ENCODE measurements at regions not wholly inside any gene's neighbourhood (a gene's known extent, or its start where the extent isn't known, plus 50 kb on each side); places are given as distances from the start of the nearest gene placed in this dataset.

- no peak for TF ChIP-seq CTCF (IDR thresholded peaks at IDR 0.05)
- no peak for DNase-seq
- Mint-ChIP-seq H3K36me3 (ENCODE audit: low read depth) (no peaks in the 10 kb centered on the region; the same call in 1 of the 2 replicates), H3K4me3 (no peak overlapping the region), H3K4me1 (ENCODE audit: low read depth) (no peaks in the 10 kb centered on the region), H3K9me3 (peaks cover 11% of the 10 kb centered on the region), H3K27ac (no peak overlapping the region), H3K27me3 (ENCODE audit: insufficient read depth) (no peaks in the 10 kb centered on the region)
These were observed 306.2 kb upstream of the ARID1B start for GRCh38 chr6:156471000-156471399.

GRCh38 chr6:156464100-156464878 lies 312.9 kb upstream of the ARID1B start:
- H3K4me3 Mint-ChIP-seq, result no peak overlapping the region
- DNase-seq, result no peak
- H3K9me3 Mint-ChIP-seq, result peaks cover 17% of the 10 kb centered on the region
- no peak overlapping the region for H3K27ac Mint-ChIP-seq
- H3K27me3 Mint-ChIP-seq (ENCODE audit: insufficient read depth), result peaks cover 3% of the 10 kb centered on the region; the same call in 1 of the 2 replicates
- no peaks in the 10 kb centered on the region; the same call in 1 of the 2 replicates for H3K36me3 Mint-ChIP-seq (ENCODE audit: low read depth)
- H3K4me1 Mint-ChIP-seq (ENCODE audit: low read depth), result no peaks in the 10 kb centered on the region
- no peak for TF ChIP-seq CTCF (IDR thresholded peaks at IDR 0.05)

GRCh38 chr6:156461647-156462046 lies 315.5 kb upstream of the ARID1B start:
- DNase-seq, result no peak
- H3K4me1 Mint-ChIP-seq (ENCODE audit: low read depth), result no peaks in the 10 kb centered on the region
- peaks cover 12% of the 10 kb centered on the region for H3K9me3 Mint-ChIP-seq
- H3K36me3 Mint-ChIP-seq (ENCODE audit: low read depth), result no peaks in the 10 kb centered on the region; the same call in 1 of the 2 replicates
- no peak overlapping the region for H3K27ac Mint-ChIP-seq
- H3K27me3 Mint-ChIP-seq (ENCODE audit: insufficient read depth), result peaks cover 3% of the 10 kb centered on the region
- no peak for TF ChIP-seq CTCF (IDR thresholded peaks at IDR 0.05)
- H3K4me3 Mint-ChIP-seq, result no peak overlapping the region

- H3K4me3 Mint-ChIP-seq, result no peak overlapping the region
- H3K9me3 Mint-ChIP-seq, result peaks cover 4% of the 10 kb centered on the region; the same call in 1 of the 2 replicates
These were observed 319.6 kb upstream of the ARID1B start for GRCh38 chr6:156457601-156458000.

GRCh38 chr6:156455847-156456246 lies 321.3 kb upstream of the ARID1B start:
- no peaks in the 10 kb centered on the region for H3K36me3 Mint-ChIP-seq (ENCODE audit: low read depth)
- no peak for TF ChIP-seq CTCF (IDR thresholded peaks at IDR 0.05)
- no peak overlapping the region for H3K27ac Mint-ChIP-seq
- no peaks in the 10 kb centered on the region for H3K4me1 Mint-ChIP-seq (ENCODE audit: low read depth)
- DNase-seq, result no peak
- H3K9me3 Mint-ChIP-seq, result peaks cover 4% of the 10 kb centered on the region; the same call in 1 of the 2 replicates
- no peak overlapping the region for H3K4me3 Mint-ChIP-seq
- H3K27me3 Mint-ChIP-seq (ENCODE audit: insufficient read depth), result peaks cover 3% of the 10 kb centered on the region

More at GRCh38 chr6:156457601-156458000, 319.6 kb upstream of the ARID1B start:
- Mint-ChIP-seq H3K36me3 (ENCODE audit: low read depth) (no peaks in the 10 kb centered on the region), H3K27me3 (ENCODE audit: insufficient read depth) (peaks cover 3% of the 10 kb centered on the region), H3K4me1 (ENCODE audit: low read depth) (no peaks in the 10 kb centered on the region), H3K27ac (no peak overlapping the region)
- DNase-seq, result no peak
- TF ChIP-seq CTCF (IDR thresholded peaks at IDR 0.05), result no peak

All from HFFc6 (cell line).